ENCODE measurements at regions not wholly inside any gene's neighbourhood (a gene's known extent, or its start where the extent isn't known, plus 50 kb on each side); places are given as distances from the start of the nearest gene placed in this dataset.

DNA sequence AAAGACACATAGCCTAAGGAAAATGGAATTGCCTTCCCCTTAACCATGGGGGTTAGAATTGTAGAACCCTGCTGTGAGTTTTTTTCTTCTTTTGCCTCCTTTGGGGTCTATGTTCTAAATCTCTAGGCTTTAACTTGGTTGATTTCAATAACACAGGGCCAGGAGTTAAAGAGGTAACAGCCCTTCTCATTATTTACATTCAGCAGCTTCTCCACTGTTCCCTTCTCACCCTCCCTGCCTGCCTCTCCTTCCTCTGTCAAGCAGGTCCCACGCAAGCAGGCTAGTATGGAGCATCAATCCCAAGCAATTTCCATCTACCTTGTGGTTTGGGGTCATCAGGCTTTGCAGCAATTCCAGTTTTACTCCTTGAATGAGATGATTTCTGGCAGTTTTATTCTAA, 236.1 kb upstream of the G2E3 start:
- TF ChIP-seq, protein P1, sequence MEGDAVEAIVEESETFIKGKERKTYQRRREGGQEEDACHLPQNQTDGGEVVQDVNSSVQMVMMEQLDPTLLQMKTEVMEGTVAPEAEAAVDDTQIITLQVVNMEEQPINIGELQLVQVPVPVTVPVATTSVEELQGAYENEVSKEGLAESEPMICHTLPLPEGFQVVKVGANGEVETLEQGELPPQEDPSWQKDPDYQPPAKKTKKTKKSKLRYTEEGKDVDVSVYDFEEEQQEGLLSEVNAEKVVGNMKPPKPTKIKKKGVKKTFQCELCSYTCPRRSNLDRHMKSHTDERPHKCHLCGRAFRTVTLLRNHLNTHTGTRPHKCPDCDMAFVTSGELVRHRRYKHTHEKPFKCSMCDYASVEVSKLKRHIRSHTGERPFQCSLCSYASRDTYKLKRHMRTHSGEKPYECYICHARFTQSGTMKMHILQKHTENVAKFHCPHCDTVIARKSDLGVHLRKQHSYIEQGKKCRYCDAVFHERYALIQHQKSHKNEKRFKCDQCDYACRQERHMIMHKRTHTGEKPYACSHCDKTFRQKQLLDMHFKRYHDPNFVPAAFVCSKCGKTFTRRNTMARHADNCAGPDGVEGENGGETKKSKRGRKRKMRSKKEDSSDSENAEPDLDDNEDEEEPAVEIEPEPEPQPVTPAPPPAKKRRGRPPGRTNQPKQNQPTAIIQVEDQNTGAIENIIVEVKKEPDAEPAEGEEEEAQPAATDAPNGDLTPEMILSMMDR (conservative IDR thresholded peaks at IDR 0.05 in 1 of 2, IDR thresholded peaks at IDR 0.05 in 1 of 2; ENCODE audit: low read depth in 1 of 2, low read length in 2 of 2) = no peak
- no peak for TF ChIP-seq EZH2 (IDR thresholded peaks at IDR 0.05; ENCODE audit: low read length, missing control alignments)
